Heart left ventricle (tissue), 13 donors: ENCODE measurements at regions not wholly inside any gene's neighbourhood (a gene's known extent, or its start where the extent isn't known, plus 50 kb on each side); places are given as distances from the start of the nearest gene placed in this dataset.

ENCODE experiments used
- CTCF ChIP-seq, 12 donors: fragments of 200-600 bp; sonication (generic) in 4 of 12; IDR thresholded peaks; one replicate each; pipeline versions ENCODE4 v1.5.0 to v1.8.0; 2018 to 2022; ENCODE audit warnings: antibody characterized with exemption in 12 of 12, mild to moderate bottlenecking in 5 of 12
- POLR2A ChIP-seq, 2 donors: fragments of 450-650 bp; IDR thresholded peaks; one replicate each; pipeline ENCODE4 v1.6.1; 2017; ENCODE audit warnings: antibody characterized with exemption in 2 of 2, mild to moderate bottlenecking in 2 of 2, moderate library complexity in 2 of 2
- donor health status: ischemic (EF 13 %, LVEDD 7.1; RV severe dilation, severe dysfunction).
- donor health status: DM: no; HTN: yes; CAD: no.
- donor health status: DM: no; HTN: no; CAD: no.
- donor health status: ischemic (EF 25% LVEDD 6.9; RV normal size, moderate dysfunction).
- donor health status: ischemic (EF 25% LVEDD 5.7; RV mildly dilated, moderate dysfunction).
- donor health status: ischemic (EF 35%, LVEDD 5.7; RV mildly dilated, moderate dysfunction).
- donor health status: nonischemic (EF 11% LVEDD 7.7; RV severe dilation, severe dysfunction).
- donor health status: DM: yes; HTN: yes; CAD: no.
- donor health status: PGD.
- donor health status: ischemic (EF 29% LVEDD 5.4; RV normal size, mild dysfunction).
- donor health status: nonischemic (EF 23%, LVEDD 6.1; RV moderate dilation, normal function).

DNA sequence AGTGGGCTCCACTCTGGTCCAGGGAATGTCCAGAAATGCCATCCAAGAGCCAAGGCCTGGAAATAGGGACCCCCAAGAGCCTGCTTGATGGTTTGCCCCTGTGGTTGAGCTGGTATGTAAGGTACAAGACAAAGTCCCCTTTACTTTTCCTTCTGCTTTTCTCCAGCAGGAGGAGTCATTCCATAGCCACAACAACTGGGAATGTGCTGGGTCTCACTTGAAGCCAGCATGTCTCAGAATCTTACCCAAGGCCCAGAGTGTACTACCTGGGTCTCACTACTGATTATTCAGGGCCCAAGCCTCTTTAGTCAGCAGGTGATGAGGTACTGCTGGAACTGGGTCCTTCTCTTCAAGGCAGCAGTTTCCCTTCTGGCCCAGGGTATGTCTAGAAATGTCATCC, 62.1 kb upstream of the CD55 start:
- TF ChIP-seq CTCF (IDR thresholded peaks at IDR 0.05) (peak in 7 of 12 donors; percentile 23 to 54 (median 39)), POLR2A (IDR thresholded peaks at IDR 0.05) (no peak)
